Activated T-helper 17 cell treated with anti-CD3 and anti-CD28 coated beads, Interleukin-2, amount 50 U/mL, for 72 hours (primary cell): ENCODE measurements at regions not wholly inside any gene's neighbourhood (a gene's known extent, or its start where the extent isn't known, plus 50 kb on each side); places are given as distances from the start of the nearest gene placed in this dataset.

Source experiments
- ATAC-seq: fragments of 150-1000 bp; cut with Tn5 transposase; replicated peaks from 2 replicates; pipeline ENCODE4 v1.10.0; 2021; ENCODE audit warnings: mild to moderate bottlenecking, moderate library complexity
- H3K27ac Mint-ChIP-seq: one replicate; pipeline ENCODE4 v1.8.0; 2022; ENCODE audit warnings: mixed read lengths
- H3K27me3 Mint-ChIP-seq: one replicate; pipeline ENCODE4 v1.8.0; 2022; ENCODE audit warnings: mixed read lengths
- H3K36me3 Mint-ChIP-seq: one replicate; pipeline ENCODE4 v1.8.0; 2022; ENCODE audit warnings: low read depth, mild to moderate bottlenecking, mixed read lengths
- H3K4me1 Mint-ChIP-seq: one replicate; pipeline ENCODE4 v1.8.0; 2022; ENCODE audit warnings: mixed read lengths
- H3K4me3 Mint-ChIP-seq: one replicate; pipeline ENCODE4 v1.8.0; 2022; ENCODE audit warnings: mild to moderate bottlenecking, mixed read lengths
- H3K9me3 Mint-ChIP-seq: one replicate; pipeline ENCODE4 v1.8.0; 2022; ENCODE audit warnings: mixed read lengths

DNA sequence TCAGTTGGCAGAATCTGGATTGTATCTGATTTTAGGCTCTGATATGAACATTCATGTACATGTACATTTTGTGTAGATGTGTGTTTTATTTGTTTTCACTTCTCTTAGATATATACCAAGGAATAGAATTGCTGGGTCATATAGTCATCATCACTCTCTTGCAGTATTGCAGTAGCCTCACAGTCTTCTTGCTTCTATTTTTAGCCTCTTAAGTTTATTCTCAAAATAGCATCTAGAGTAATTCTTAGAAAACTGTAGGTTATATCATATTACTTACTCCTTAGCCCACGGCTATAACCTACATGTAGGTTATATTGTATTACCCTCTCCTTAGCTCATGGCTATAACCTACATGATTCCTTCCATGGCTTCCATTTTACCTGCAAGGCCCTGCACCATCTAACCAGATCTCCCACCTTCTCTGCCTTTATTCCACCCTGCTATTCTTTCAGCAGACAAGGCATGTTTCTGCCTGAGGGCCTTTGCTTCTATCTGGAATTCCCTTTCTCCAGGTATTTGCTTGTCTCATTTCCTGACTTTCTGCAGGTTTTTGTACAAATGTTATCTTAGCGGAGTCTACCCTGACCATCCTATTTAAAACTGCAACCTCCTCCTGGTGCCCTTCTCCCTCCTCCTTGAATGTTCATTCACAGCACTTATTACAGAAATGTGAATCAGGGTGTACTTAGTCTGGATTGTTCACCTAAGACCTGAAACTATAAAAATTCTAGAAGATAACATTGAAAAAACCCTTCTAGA is 109.0 kb upstream of the ETV3 start:
- Mint-ChIP-seq H3K36me3 (no peaks in the 10 kb centered on the region), H3K27ac (no peak overlapping the region), H3K9me3 (peaks cover 4% of the 10 kb centered on the region), H3K4me1 (no peaks in the 10 kb centered on the region), H3K4me3 (no peak overlapping the region), H3K27me3 (peaks cover 49% of the 10 kb centered on the region)
- ATAC-seq, result no peak

GRCh38 chr1:157245823-157246222 is 107.6 kb upstream of the ETV3 start:
- ATAC-seq, result no peak
- Mint-ChIP-seq H3K27me3 (peaks cover 42% of the 10 kb centered on the region), H3K27ac (no peak overlapping the region), H3K9me3 (peaks cover 4% of the 10 kb centered on the region), H3K4me1 (no peaks in the 10 kb centered on the region), H3K4me3 (no peak overlapping the region), H3K36me3 (no peaks in the 10 kb centered on the region)

GRCh38 chr1:157241185-157241538 is 103.0 kb upstream of the ETV3 start:
- H3K27me3 Mint-ChIP-seq, result peaks cover 26% of the 10 kb centered on the region
- no peaks in the 10 kb centered on the region for H3K36me3 Mint-ChIP-seq
- H3K9me3 Mint-ChIP-seq, result peaks cover 4% of the 10 kb centered on the region
- H3K27ac Mint-ChIP-seq, result no peak overlapping the region
- no peak overlapping the region for H3K4me3 Mint-ChIP-seq
- ATAC-seq, result no peak
- H3K4me1 Mint-ChIP-seq, result no peaks in the 10 kb centered on the region

DNA sequence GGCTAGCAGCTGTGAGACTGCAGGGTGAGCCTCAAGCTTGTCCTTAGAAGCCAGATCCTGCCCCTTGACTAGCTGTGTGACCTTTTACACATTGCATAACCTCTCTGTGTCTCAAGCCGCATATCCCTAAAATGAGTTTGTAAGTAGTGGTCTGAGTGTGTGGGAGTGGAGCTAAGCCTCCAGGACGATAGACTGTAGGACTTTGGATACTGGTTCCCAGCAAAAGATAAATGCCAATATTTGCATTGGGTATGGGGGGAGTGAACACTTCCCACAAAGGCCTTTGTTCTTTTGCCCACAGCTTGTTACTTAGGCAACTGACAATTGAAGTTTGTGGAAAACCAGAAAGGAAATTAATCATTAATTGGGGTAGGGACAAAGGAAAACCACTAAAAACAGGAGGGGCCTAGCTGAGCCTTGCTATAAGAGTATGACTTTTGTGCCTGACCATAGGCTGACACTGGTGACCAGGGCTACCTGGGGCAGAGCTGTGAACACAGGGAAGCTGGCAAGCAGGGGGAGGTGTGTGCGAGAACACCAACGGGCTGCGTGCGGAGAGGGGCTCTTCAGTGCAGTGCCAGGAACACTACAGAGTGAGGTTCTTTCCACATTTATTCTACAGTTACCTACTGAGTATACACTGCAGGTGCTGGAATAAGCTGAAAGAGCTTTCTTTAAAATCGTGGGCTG is 102.4 kb upstream of the ETV3 start:
- ATAC-seq, result no peak
- H3K27me3 Mint-ChIP-seq, result peaks cover 21% of the 10 kb centered on the region
- no peaks in the 10 kb centered on the region for H3K36me3 Mint-ChIP-seq
- H3K9me3 Mint-ChIP-seq, result peaks cover 4% of the 10 kb centered on the region
- no peak overlapping the region for H3K4me3 Mint-ChIP-seq
- no peak overlapping the region for H3K27ac Mint-ChIP-seq
- H3K4me1 Mint-ChIP-seq, result no peaks in the 10 kb centered on the region

DNA sequence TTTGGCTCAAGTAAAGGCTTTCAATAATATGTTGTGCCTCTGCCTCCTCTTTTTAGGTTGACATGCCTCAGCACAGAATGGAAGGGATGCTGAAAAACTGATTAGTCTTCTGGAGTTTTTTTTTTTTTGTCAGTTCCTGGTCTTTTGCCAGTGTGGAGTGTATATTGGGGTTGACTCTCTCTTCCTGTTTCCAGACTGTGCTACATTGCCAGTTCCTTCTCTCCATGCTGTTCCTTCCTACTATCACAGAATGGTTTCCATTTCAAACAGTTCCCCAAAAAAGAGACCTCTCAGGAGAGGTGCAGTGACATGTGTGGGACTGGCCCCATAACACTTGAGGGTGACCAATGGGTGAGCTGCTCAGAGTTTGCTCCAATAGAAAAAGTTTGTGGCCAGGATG is 101.7 kb upstream of the ETV3 start:
- Mint-ChIP-seq H3K27me3 (peaks cover 17% of the 10 kb centered on the region), H3K36me3 (no peaks in the 10 kb centered on the region), H3K27ac (no peak overlapping the region), H3K9me3 (peaks cover 4% of the 10 kb centered on the region), H3K4me3 (no peak overlapping the region), H3K4me1 (no peaks in the 10 kb centered on the region)
- ATAC-seq, result no peak

DNA sequence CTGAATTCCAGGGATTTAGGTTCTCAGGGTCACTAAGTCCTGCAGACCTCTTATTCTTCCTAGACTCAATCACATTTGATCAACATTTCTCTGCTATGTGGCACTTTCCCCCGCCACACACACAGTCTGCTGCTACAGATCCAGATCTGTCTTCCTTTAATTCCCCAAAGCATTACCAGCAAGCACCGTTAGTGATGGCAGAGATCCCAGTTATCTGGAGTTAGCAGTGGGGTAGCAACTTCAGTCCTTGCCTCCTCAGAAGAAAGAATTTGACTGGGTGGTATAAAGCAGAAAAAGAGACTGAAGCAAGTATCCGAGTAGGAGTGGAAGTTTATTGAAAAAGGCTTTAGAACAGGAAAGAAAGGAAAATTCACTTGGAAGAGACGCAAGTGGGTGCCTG is 100.4 kb upstream of the ETV3 start:
- no peaks in the 10 kb centered on the region for H3K9me3 Mint-ChIP-seq
- no peak overlapping the region for H3K4me3 Mint-ChIP-seq
- H3K36me3 Mint-ChIP-seq, result no peaks in the 10 kb centered on the region
- ATAC-seq, result no peak
- H3K27me3 Mint-ChIP-seq, result peaks cover 11% of the 10 kb centered on the region
- H3K4me1 Mint-ChIP-seq, result no peaks in the 10 kb centered on the region
- no peak overlapping the region for H3K27ac Mint-ChIP-seq

GRCh38 chr1:157237981-157238380 is 99.8 kb upstream of the ETV3 start:
- Mint-ChIP-seq H3K27ac (no peak overlapping the region), H3K9me3 (no peaks in the 10 kb centered on the region), H3K4me1 (no peaks in the 10 kb centered on the region), H3K36me3 (no peaks in the 10 kb centered on the region), H3K4me3 (no peak overlapping the region), H3K27me3 (peaks cover 8% of the 10 kb centered on the region)
- ATAC-seq, result no peak

DNA sequence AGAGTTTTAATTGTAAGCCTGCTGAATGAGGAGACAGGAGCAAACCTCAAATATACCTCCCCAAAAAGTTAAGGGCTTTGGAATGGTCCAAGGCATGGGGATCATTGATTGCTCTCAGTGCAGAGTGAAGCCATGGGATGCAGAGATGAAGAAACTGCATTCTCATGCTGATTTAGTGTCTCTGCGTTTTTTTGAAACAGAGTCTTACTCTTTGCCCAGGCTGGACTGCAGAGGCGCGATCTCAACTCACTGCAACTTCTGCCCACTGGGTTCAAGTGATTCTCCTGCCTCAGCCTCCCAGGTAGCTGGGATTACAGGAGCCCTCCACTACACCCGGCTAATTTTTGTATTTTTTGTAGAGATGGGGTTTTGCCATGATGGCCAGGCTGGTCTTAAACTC is 99.3 kb upstream of the ETV3 start:
- H3K4me3 Mint-ChIP-seq, result no peak overlapping the region
- H3K27ac Mint-ChIP-seq, result no peak overlapping the region
- no peaks in the 10 kb centered on the region for H3K9me3 Mint-ChIP-seq
- peaks cover 8% of the 10 kb centered on the region for H3K27me3 Mint-ChIP-seq
- H3K36me3 Mint-ChIP-seq, result no peaks in the 10 kb centered on the region
- no peaks in the 10 kb centered on the region for H3K4me1 Mint-ChIP-seq
- ATAC-seq, result no peak

GRCh38 chr1:157236072-157236471 is 97.9 kb upstream of the ETV3 start:
- Mint-ChIP-seq H3K36me3 (no peaks in the 10 kb centered on the region), H3K27me3 (peaks cover 10% of the 10 kb centered on the region), H3K4me3 (no peak overlapping the region), H3K4me1 (no peaks in the 10 kb centered on the region), H3K27ac (no peak overlapping the region), H3K9me3 (no peaks in the 10 kb centered on the region)
- ATAC-seq, result no peak

- no peaks in the 10 kb centered on the region for H3K9me3 Mint-ChIP-seq
- H3K4me1 Mint-ChIP-seq, result no peaks in the 10 kb centered on the region
Measured at GRCh38 chr1:157235307-157235706, 97.1 kb upstream of the ETV3 start.

DNA sequence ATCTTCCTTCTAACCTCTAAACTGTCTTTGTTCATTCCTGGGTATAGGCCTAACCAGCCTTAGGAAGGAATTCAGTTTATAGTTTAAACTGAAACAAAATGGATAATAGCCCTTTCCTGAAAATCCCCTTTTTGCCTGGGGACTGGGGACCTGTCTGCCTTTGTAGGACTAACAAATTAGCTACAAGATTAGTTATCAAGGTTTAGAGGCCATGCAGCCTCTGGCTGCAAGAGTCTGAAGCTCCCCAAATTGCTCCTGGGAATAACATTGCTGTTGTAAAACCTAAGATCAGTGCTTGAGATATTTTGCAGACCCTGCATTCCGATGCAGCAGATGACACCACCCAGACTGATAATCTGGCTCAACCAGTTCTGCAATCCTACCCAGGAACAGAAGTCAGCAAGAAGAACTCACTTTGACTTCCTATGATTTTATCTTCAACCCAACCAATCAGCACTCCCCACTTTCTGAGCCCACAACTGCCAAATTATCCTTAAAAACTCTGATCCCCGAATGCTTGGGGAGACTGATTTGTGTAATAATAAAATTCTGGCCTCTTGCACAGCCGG is 96.6 kb upstream of the ETV3 start:
- peaks cover 19% of the 10 kb centered on the region for H3K27me3 Mint-ChIP-seq
- H3K4me1 Mint-ChIP-seq, result no peaks in the 10 kb centered on the region
- H3K4me3 Mint-ChIP-seq, result no peak overlapping the region
- no peak for ATAC-seq
- H3K9me3 Mint-ChIP-seq, result no peaks in the 10 kb centered on the region
- no peak overlapping the region for H3K27ac Mint-ChIP-seq
- no peaks in the 10 kb centered on the region for H3K36me3 Mint-ChIP-seq

More at GRCh38 chr1:157235307-157235706, 97.1 kb upstream of the ETV3 start:
- peaks cover 14% of the 10 kb centered on the region for H3K27me3 Mint-ChIP-seq
- ATAC-seq, result no peak
- H3K36me3 Mint-ChIP-seq, result no peaks in the 10 kb centered on the region
- H3K4me3 Mint-ChIP-seq, result no peak overlapping the region
- no peak overlapping the region for H3K27ac Mint-ChIP-seq

- H3K27ac Mint-ChIP-seq, result no peak overlapping the region
- H3K4me3 Mint-ChIP-seq, result no peak overlapping the region
- H3K36me3 Mint-ChIP-seq, result no peaks in the 10 kb centered on the region
- H3K27me3 Mint-ChIP-seq, result peaks cover 21% of the 10 kb centered on the region
- no peaks in the 10 kb centered on the region for H3K9me3 Mint-ChIP-seq
- no peaks in the 10 kb centered on the region for H3K4me1 Mint-ChIP-seq
- no peak for ATAC-seq
Measured at GRCh38 chr1:157233131-157233530, 94.9 kb upstream of the ETV3 start.

DNA sequence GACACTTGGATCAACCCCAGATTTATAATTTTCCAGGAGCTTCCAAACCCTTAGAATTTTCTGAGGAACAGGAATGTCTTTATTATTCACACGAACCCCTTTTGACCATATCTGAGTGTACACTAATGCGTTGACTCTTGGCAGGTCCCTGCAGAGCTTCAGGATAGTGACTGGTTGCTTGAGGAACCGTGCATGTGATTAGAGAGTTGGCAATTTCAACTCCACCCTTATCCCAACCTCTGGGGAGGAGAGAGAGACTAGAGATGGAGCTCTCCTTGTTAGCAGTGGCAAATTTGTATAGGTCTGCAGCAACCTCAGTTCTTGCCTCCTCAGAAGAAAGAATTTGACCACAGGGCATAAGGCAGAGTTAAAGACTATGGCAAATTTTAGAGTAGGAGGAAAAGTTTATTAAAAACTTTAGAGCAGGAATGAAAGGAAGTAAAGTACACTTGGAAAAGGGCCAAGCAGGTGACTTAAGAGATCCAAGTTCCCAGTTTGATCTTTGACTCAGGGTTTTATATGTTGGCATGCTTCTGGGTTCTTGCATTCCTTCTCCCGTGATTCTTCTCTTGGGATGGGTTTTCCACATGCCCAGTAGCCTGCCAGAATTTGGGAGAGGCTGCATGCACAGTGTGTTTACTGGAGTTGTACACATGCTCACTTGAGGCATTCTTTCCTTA is 93.8 kb upstream of the ETV3 start:
- Mint-ChIP-seq H3K4me3 (no peak overlapping the region), H3K9me3 (no peaks in the 10 kb centered on the region), H3K36me3 (no peaks in the 10 kb centered on the region), H3K27me3 (peaks cover 18% of the 10 kb centered on the region), H3K4me1 (no peaks in the 10 kb centered on the region), H3K27ac (no peak overlapping the region)
- ATAC-seq, result no peak

DNA sequence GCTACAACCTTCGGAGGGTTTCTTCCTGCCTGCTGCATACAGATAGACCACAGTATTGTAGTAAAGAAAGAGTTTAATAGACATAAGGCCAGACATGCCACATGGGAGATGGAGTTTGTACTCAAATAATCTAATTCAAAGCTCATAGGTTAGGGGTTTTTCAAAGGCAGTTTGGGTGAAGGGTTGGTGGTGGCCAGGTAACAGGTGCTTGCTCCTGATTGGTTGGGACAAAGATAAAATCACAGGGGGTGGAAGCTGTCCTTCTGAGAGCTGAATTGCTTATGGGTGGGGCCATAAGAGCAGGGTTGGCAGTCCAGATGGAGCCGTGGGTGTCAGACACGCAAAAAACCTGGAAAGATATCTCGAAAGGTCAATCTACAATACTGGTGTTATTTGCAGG is 92.3 kb upstream of the ETV3 start:
- H3K36me3 Mint-ChIP-seq, result no peaks in the 10 kb centered on the region
- ATAC-seq, result no peak
- peaks cover 25% of the 10 kb centered on the region for H3K27me3 Mint-ChIP-seq
- H3K27ac Mint-ChIP-seq, result no peak overlapping the region
- H3K4me3 Mint-ChIP-seq, result no peak overlapping the region
- H3K4me1 Mint-ChIP-seq, result no peaks in the 10 kb centered on the region
- no peaks in the 10 kb centered on the region for H3K9me3 Mint-ChIP-seq

GRCh38 chr1:157227700-157228099 is 89.5 kb upstream of the ETV3 start:
- H3K36me3 Mint-ChIP-seq, result no peaks in the 10 kb centered on the region
- H3K4me1 Mint-ChIP-seq, result no peaks in the 10 kb centered on the region
- ATAC-seq, result no peak
- no peaks in the 10 kb centered on the region for H3K9me3 Mint-ChIP-seq
- no peak overlapping the region for H3K27ac Mint-ChIP-seq
- H3K4me3 Mint-ChIP-seq, result no peak overlapping the region
- peaks cover 46% of the 10 kb centered on the region for H3K27me3 Mint-ChIP-seq
